ENCODE measurements at regions not wholly inside any gene's neighbourhood (a gene's known extent, or its start where the extent isn't known, plus 50 kb on each side); places are given as distances from the start of the nearest gene placed in this dataset.
"Not testable (repeated sequence)": the region's sequence is repeated elsewhere in the genome, so short reads cannot be mapped to it uniquely, and the experiment has no call there.

DNA sequence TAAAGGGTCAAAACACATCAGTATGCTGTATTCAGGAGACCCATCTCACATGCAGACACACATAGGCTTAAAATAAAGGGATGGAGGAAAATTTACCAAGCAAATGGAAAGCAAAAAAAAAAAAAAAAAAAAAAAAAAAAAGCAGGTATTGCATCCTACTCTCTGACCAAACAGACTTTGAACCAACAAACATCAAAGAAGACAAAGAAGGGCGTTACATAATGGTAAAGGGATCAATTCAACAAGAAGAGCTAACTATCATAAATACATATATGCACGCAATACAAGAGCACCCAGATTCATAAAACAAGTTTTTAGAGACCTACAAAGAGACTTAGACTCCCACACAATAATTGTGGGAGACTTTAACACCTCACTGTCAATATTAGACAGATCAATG, 253.7 kb upstream of the ACO1 start:
- H3K9me3 Mint-ChIP-seq, CTCF ChIA-PET, H3K36me3 Mint-ChIP-seq, H3K27ac Mint-ChIP-seq, DNase-seq, H3K27me3 Mint-ChIP-seq, H3K4me1 Mint-ChIP-seq, H3K4me3 Mint-ChIP-seq: not testable (repeated sequence)

DNA sequence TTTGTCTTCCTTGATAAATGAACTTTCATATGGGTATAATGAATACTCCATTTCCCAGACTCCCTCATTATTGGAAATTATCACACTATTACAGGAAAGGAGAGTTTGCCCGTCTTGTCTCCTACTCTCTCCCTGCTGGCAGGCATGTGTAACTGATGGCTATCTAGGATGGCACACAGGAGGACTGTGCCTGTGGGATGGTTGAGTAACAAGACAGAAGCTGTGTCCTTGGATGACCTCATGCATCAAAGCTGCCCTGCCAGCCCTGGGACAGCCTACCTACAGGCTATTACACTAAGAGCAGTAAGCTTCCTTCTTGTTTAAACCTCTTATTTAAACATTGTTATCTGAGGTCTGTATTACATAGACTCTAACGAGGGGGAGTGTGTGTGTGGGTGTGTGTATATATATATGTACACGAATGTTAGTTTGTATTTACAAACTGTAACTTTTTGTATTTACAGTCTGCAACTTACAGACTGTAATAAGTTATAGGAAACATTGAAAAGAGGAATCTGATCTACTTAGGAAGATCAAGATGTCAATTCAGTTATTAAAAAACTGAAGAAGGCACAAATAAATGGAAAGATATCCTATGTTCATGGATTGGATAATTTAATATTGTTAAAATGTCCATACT, 247.6 kb upstream of the ACO1 start:
- Mint-ChIP-seq H3K27me3 (no peaks in the 10 kb centered on the region), H3K4me1 (no peaks in the 10 kb centered on the region), H3K27ac (no peak overlapping the region), H3K4me3 (no peak overlapping the region), H3K9me3 (no peaks in the 10 kb centered on the region), H3K36me3 (no peaks in the 10 kb centered on the region)
- CTCF ChIA-PET: no interaction called here
- no peak for DNase-seq

DNA sequence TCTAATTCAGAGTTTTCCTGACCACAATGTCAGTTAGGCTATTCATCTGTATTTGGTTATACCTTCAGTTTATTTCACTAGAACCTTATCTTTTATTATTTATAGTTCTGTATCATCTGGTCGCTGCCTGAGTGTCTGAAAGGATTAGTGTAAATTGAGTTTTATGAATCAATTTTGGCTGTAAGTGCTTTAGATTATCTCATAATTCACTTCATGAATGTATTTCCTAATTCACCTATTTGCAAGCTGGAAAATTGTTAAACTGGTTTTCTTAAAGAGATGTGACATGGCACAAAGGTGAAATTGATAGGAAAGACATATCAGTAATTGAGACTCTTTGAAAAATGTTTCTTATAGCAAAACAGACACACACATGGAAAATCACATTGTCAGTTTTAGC, 242.4 kb upstream of the ACO1 start:
- no peaks in the 10 kb centered on the region for H3K36me3 Mint-ChIP-seq
- no peaks in the 10 kb centered on the region for H3K4me1 Mint-ChIP-seq
- no peaks in the 10 kb centered on the region for H3K27me3 Mint-ChIP-seq
- no peak overlapping the region for H3K4me3 Mint-ChIP-seq
- no peaks in the 10 kb centered on the region for H3K9me3 Mint-ChIP-seq
- DNase-seq: no peak
- H3K27ac Mint-ChIP-seq: no peak overlapping the region
- CTCF ChIA-PET: no interaction called here

DNA sequence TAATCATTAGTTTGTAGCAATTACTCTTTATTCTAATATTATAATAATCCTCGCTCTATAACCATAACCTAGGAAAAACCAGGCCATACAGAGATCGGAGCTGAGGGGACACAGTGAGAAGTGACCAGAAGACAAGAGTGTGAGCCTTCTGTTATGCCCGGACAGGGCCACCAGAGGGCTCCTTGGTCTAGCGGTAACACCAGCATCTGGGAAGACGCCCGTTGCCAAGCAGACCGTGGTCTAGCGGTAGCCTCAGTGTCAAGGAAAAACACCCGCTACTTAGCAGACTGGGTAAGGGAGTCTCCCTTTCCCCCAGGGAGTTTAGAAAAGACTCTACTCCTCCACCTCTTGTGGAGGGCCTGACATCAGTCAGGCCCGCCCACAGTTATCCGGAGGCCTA, 235.9 kb upstream of the ACO1 start:
- H3K27me3 Mint-ChIP-seq, H3K36me3 Mint-ChIP-seq, H3K4me1 Mint-ChIP-seq, H3K27ac Mint-ChIP-seq, H3K9me3 Mint-ChIP-seq, DNase-seq, H3K4me3 Mint-ChIP-seq, CTCF ChIA-PET: not testable (repeated sequence)

DNA sequence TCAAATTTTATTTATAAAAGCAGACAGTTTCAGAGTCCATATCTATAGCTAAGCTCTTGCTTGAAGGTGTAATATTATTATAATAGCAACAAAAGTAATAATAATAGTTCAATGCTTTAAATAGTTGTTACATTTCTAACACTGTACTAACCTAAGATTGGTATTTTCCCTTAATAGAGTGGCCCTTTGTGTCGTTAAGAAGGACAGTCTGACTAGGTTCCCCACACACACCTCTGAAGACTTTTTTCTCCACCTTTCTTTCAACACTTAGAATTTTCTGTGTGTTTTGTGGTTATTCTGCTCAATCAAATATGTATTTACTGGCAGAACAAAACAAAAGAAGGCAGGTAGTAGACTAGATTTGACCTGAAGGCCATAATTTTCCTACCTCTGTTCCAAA, 223.2 kb upstream of the ACO1 start:
- H3K4me3 Mint-ChIP-seq: no peak overlapping the region
- H3K4me1 Mint-ChIP-seq: no peaks in the 10 kb centered on the region
- no peaks in the 10 kb centered on the region for H3K36me3 Mint-ChIP-seq
- DNase-seq: no peak
- H3K27ac Mint-ChIP-seq: no peak overlapping the region
- no peaks in the 10 kb centered on the region for H3K27me3 Mint-ChIP-seq
- no peaks in the 10 kb centered on the region for H3K9me3 Mint-ChIP-seq
- CTCF ChIA-PET: interaction anchor here (0.6 kb wide), 1 partner anchor 33 kb away, joined by 3 read pairs; no protein-coding TSS in a partner anchor

DNA sequence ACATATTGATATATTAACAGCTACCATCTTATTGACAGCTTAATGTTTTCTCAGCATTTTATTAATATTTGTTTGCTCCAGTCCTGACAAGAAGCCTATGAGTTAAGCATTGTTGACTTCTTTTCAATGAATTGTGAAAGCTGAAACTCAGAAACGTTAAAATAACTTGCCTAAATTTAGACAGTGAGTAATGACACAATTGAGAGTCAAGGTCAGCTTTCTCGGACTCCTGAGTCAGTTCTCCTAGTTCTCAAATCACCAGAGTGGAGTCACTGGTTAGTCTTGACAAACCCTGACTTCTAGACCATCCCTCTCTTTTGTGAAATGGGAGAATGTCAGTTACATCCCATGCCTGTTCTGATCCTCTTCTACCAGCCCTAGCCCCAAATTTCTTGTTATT, 222.7 kb upstream of the ACO1 start:
- Mint-ChIP-seq H3K27me3 (no peaks in the 10 kb centered on the region), H3K36me3 (no peaks in the 10 kb centered on the region), H3K9me3 (no peaks in the 10 kb centered on the region), H3K4me3 (no peak overlapping the region), H3K4me1 (no peaks in the 10 kb centered on the region), H3K27ac (no peak overlapping the region)
- CTCF ChIA-PET: no interaction called here
- no peak for DNase-seq

DNA sequence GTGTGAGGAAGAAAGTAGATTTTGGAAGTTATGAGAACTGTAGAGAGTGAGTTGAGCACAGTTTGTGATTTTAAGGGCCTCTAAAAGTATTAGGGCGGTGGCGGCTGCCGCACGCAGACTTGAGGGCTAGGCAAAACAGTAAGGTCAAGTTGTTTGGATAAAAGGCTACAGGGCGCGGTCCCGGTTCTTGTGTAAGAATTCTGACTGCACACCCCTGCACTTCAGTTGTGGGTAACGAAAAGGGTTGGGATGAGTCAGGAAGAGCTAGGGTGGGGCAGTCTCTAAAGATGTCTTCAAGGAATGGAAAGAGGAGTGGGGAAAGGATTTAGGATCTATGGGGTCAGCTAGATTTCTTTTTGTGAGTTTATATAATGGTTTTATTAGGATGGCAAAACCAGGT, 218.1 kb upstream of the ACO1 start:
- H3K27ac Mint-ChIP-seq, H3K4me1 Mint-ChIP-seq, H3K27me3 Mint-ChIP-seq, H3K36me3 Mint-ChIP-seq, CTCF ChIA-PET, DNase-seq, H3K9me3 Mint-ChIP-seq, H3K4me3 Mint-ChIP-seq: not testable (repeated sequence)

DNA sequence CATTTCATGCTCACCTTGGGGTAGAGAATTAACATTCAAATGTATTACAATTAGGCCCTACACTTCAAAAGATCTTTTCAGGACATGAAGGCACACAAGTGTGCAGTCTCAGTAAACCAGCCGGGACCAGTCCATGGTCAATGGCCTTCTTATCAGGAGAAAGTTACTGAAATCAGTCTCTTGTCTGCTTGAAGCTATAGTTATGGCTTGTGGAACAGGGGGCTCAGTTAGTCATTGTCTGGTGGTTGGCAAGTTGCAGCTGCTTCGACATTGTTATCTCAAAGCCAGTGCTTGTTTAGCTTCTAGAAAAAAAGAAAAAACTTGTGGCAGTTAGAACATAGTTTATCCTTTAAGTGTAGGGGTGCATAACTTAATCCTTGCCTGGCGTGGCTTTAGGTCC, 213.1 kb upstream of the ACO1 start:
- DNase-seq: no peak
- no peaks in the 10 kb centered on the region for H3K4me1 Mint-ChIP-seq
- no peaks in the 10 kb centered on the region for H3K36me3 Mint-ChIP-seq
- H3K27ac Mint-ChIP-seq: no peak overlapping the region
- H3K4me3 Mint-ChIP-seq: no peak overlapping the region
- CTCF ChIA-PET: no interaction called here
- H3K9me3 Mint-ChIP-seq: no peaks in the 10 kb centered on the region
- no peaks in the 10 kb centered on the region for H3K27me3 Mint-ChIP-seq

DNA sequence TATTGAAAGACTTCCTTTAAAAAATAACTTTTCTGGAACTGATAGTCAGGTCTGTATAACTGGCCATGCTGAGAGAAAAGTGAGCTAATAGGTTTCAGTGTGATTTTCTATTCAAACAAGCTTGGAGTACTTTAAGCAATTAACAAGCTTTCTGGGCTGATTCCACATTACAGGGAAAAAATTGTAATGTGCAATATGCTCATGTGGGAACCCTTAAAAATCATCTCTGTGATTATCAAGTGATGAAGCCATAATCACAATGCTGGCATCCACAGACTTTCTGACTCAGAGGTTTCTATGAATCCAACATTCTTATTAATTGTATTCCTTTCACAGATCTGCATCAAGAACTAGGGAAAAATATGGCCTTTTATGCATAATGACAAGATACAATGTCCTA, 212.2 kb upstream of the ACO1 start:
- no peaks in the 10 kb centered on the region for H3K4me1 Mint-ChIP-seq
- no peaks in the 10 kb centered on the region for H3K9me3 Mint-ChIP-seq
- no peaks in the 10 kb centered on the region for H3K27me3 Mint-ChIP-seq
- no peak overlapping the region for H3K4me3 Mint-ChIP-seq
- CTCF ChIA-PET: no interaction called here
- H3K27ac Mint-ChIP-seq: no peak overlapping the region
- H3K36me3 Mint-ChIP-seq: no peaks in the 10 kb centered on the region
- DNase-seq: no peak

DNA sequence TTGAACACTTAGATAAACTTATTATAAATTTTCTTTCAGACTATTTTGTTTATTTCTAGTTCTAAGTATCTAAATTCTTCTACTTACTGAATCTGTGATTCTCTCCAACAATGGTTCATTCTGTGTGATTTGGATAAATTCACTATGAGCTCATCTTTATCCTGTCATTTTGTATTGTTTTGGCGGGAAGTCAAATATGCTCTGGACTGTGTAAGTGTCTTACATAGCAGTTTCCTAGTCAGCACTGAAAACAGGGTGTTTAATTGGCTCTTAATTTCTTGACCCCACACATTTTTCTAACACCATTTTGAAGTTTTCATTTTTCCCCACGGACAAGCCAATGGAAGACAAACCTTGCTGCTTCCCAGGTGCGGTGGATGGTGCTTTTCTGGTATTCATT, 207.0 kb upstream of the ACO1 start:
- CTCF ChIA-PET: no interaction called here
- H3K27ac Mint-ChIP-seq: no peak overlapping the region
- H3K9me3 Mint-ChIP-seq: no peaks in the 10 kb centered on the region

DNA sequence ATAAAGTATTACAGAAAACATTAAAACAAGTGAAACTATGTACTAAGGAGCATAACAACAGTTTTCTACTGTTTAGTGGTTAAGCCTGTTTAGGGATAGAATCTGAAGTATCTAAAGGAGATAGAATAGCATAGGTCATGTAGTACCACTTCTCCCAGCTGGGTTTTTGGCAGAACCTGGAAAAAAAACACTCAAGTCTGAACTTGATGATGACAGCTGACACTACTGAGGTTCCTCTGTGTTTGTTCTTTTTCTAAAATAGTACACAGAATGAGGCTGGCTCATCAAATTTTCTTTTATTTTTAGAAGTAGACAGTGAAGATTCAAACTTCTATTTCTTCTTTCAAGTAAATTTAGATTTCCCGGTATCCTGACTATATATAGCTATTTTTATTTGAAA, 203.8 kb upstream of the ACO1 start:
- no peaks in the 10 kb centered on the region for H3K36me3 Mint-ChIP-seq

More for the DNA sequence above, 207.0 kb upstream of the ACO1 start:
- Mint-ChIP-seq H3K27me3 (no peaks in the 10 kb centered on the region), H3K36me3 (no peaks in the 10 kb centered on the region), H3K4me3 (no peak overlapping the region), H3K4me1 (no peaks in the 10 kb centered on the region)
- DNase-seq: no peak

DNA sequence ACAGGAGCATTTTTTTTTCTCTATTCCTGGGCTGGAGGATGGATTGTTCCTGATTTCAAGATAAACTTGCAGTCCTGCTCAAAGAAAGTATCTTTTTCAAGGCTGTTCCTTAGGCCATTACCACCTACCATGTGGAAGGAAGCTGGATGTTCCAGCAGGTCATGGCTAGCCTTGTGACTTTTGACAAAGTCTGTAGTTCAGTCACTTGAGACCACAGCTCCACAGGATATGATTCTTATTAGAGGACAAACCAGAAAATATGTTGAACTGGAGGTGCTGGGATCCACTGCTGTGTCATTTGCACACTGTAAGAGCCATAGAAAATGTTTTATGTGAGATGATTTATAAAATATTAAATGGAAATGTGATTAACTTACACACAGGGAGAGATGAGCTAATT, 184.2 kb upstream of the ACO1 start:
- DNase-seq: no peak
- Mint-ChIP-seq H3K4me3 (no peak overlapping the region), H3K36me3 (no peaks in the 10 kb centered on the region), H3K27me3 (no peaks in the 10 kb centered on the region), H3K27ac (no peak overlapping the region), H3K9me3 (no peaks in the 10 kb centered on the region), H3K4me1 (no peaks in the 10 kb centered on the region)
- CTCF ChIA-PET: no interaction called here

More for the DNA sequence above, 203.8 kb upstream of the ACO1 start:
- H3K9me3 Mint-ChIP-seq: no peaks in the 10 kb centered on the region
- H3K4me1 Mint-ChIP-seq: no peaks in the 10 kb centered on the region
- no peak for DNase-seq
- no peak overlapping the region for H3K4me3 Mint-ChIP-seq
- H3K27ac Mint-ChIP-seq: no peak overlapping the region
- no peaks in the 10 kb centered on the region for H3K27me3 Mint-ChIP-seq
- CTCF ChIA-PET: no interaction called here

DNA sequence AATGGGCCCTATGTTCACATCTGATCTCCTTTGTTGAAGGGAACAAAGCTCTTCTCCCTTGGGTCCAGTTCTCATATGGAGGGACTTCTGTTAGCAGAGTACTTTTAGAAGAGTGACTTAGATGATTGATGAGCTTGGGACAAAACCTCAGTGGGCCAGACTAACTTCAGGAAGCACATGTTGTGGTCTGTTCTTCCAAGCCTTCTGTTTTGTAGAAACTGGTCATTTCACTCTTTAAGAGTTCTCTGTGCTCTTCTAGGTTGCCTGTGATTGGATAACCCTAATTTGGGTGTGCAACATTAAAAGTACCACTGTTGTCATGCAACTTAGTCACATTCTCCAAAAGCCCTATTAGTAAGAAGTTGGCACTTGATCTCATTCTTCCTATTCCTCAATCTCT, 183.5 kb upstream of the ACO1 start:
- H3K36me3 Mint-ChIP-seq: no peaks in the 10 kb centered on the region
- CTCF ChIA-PET: no interaction called here
- no peaks in the 10 kb centered on the region for H3K9me3 Mint-ChIP-seq
- no peak overlapping the region for H3K4me3 Mint-ChIP-seq
- no peak overlapping the region for H3K27ac Mint-ChIP-seq
- H3K4me1 Mint-ChIP-seq: no peaks in the 10 kb centered on the region
- no peaks in the 10 kb centered on the region for H3K27me3 Mint-ChIP-seq
- no peak for DNase-seq

DNA sequence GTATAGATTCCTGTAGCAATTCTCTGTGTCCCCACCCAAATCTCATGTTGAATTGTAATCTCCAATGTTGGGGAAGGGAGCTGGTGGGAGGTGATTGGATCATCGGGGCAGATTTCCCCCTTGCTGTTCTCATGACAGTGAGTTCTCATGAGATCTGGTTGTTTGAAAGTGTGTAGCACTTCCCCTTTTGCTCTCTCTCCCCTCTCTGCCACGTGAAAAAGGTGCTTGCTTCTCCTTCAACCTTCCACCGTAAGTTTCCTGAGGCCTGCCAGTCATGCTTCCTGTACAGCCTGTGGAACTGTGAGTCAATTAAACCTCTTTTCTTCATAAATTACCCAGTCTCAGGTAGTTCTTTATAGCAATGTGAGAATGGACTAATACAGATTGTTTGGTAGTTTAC, 175.3 kb upstream of the ACO1 start:
- H3K4me3 Mint-ChIP-seq, H3K4me1 Mint-ChIP-seq, H3K27ac Mint-ChIP-seq, H3K27me3 Mint-ChIP-seq, H3K36me3 Mint-ChIP-seq, CTCF ChIA-PET, DNase-seq, H3K9me3 Mint-ChIP-seq: not testable (repeated sequence)

DNA sequence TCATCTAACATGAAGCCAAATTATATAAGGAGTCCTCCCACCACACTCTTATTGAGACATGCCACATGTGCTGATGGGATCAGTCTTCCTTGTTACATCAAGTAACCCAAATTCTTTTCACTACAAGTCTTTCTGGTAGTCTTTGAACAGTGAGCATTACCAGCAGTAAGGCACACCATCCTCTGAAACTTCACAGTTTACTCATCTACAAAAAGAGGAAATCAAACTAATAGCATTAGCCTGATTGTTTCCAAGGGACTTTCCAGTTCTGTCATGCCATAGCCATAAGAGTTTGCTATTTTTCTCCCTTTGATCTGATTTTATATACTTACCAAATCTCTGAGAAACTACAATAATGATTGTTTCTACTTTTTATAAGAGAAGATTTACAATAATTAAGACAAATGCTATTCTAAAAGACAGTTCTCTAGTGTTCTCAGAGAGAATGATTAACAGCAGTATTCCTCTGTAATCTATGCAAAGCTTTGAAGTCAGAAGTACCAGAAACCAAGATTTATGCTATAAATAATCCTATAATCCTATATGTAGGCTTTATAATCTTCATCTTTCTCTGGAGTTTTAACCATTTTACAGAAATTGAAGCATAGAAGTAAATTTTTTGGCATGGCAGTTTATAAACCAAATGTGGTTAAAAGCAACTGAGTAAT, 166.2 kb upstream of the ACO1 start:
- DNase-seq: no peak
- Mint-ChIP-seq H3K4me1 (no peaks in the 10 kb centered on the region), H3K9me3 (no peaks in the 10 kb centered on the region), H3K27me3 (no peaks in the 10 kb centered on the region), H3K27ac (no peak overlapping the region), H3K4me3 (no peak overlapping the region), H3K36me3 (no peaks in the 10 kb centered on the region)
- CTCF ChIA-PET: no interaction called here

DNA sequence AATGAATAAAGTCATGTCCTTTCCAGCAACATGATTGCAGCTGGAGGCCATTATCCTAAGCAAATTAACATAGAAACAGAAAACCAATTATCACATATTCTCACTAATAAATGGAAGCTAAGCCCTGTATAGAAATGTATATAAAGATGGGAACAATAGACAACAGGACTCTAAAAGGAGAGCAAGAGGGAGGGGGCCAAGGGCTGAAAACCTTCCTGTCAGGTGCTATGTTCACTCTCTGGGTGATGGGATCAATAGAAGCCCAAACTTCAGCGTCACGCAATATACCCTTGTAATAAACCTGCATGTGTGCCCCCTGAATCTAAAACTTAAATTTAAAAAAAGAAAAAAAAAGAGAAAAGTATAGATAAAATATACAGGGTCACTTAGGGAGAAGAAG, 163.7 kb upstream of the ACO1 start:
- H3K4me3 Mint-ChIP-seq: no peak overlapping the region

More for the DNA sequence above, 163.7 kb upstream of the ACO1 start:
- CTCF ChIA-PET: no interaction called here
- DNase-seq: no peak
- H3K4me1 Mint-ChIP-seq: no peaks in the 10 kb centered on the region
- no peaks in the 10 kb centered on the region for H3K36me3 Mint-ChIP-seq
- H3K27me3 Mint-ChIP-seq: no peaks in the 10 kb centered on the region
- H3K9me3 Mint-ChIP-seq: no peaks in the 10 kb centered on the region
- H3K27ac Mint-ChIP-seq: no peak overlapping the region

Data from activated naive CD4-positive, alpha-beta T cell treated with anti-CD3 and anti-CD28 coated beads, Interleukin-2, amount 10 ng/mL, durations not matched to agents 7 days and 5 days (primary cell).